Fibroblast of lung (primary cell): ENCODE measurements at regions not wholly inside any gene's neighbourhood (a gene's known extent, or its start where the extent isn't known, plus 50 kb on each side); places are given as distances from the start of the nearest gene placed in this dataset.
A peak's percentile ranks its signal among the peaks of the same experiment; 100 is the strongest.
"Not testable (repeated sequence)": the region's sequence is repeated elsewhere in the genome, so short reads cannot be mapped to it uniquely, and the experiment has no call there.

ENCODE experiments used
- DNase-seq, 2 donors: peaks; one replicate each; pipeline versions ENCODE4 v3.0.0 to v3.0.0-alpha.2; 2010; ENCODE audit warnings: low read depth in 2 of 2
- H2AFZ ChIP-seq: 2 replicates; pipeline ENCODE4 v1.5.1; 2012; ENCODE audit warnings: low read length, control low read depth, inconsistent platforms
- H3K27ac ChIP-seq: 2 replicates; pipeline ENCODE4 v1.5.1; 2011; ENCODE audit warnings: low read length, control low read depth; ENCODE audit not compliant: insufficient read depth
- H3K27me3 ChIP-seq: 2 replicates; pipeline ENCODE4 v1.5.1; 2011; ENCODE audit warnings: mild to moderate bottlenecking, low read length; ENCODE audit not compliant: control insufficient read depth, insufficient read depth
- H3K36me3 ChIP-seq: 2 replicates; pipeline ENCODE4 v1.5.1; 2011; ENCODE audit warnings: low read length; ENCODE audit not compliant: control insufficient read depth, insufficient read depth
- H3K4me1 ChIP-seq: 2 replicates; pipeline ENCODE4 v1.5.1; 2011; ENCODE audit warnings: low read length; ENCODE audit not compliant: control insufficient read depth, insufficient read depth; ENCODE audit errors: extremely low read depth
- H3K4me2 ChIP-seq: 2 replicates; pipeline ENCODE4 v1.5.1; 2011; ENCODE audit warnings: low read length, control low read depth; ENCODE audit not compliant: insufficient read depth; ENCODE audit errors: extremely low read depth
- H3K4me3 ChIP-seq, 4 experiments: fragments of 200-600 bp in 1 of 4; sonication (generic) in 1 of 4; replicated peaks in 1 of 4; 2 replicates each; pipeline ENCODE4 v1.5.1; 2011 to 2016; ENCODE audit warnings: low read length in 4 of 4, low read depth in 3 of 4, mild to moderate bottlenecking in 3 of 4, control low read depth in 2 of 4, inconsistent platforms in 1 of 4, mixed read lengths in 1 of 4; ENCODE audit not compliant: insufficient read depth in 1 of 4; ENCODE audit errors: control extremely low read depth in 1 of 4
- H3K79me2 ChIP-seq: 2 replicates; pipeline ENCODE4 v1.5.1; 2012; ENCODE audit warnings: mild to moderate bottlenecking, low read length, inconsistent platforms; ENCODE audit not compliant: control insufficient read depth, insufficient read depth
- H3K9ac ChIP-seq: 2 replicates; pipeline ENCODE4 v1.5.1; 2011; ENCODE audit warnings: mild to moderate bottlenecking, low read length, control low read depth; ENCODE audit not compliant: insufficient read depth
- H3K9me3 ChIP-seq: 2 replicates; pipeline ENCODE4 v1.5.1; 2012; ENCODE audit warnings: low read depth, low read length; ENCODE audit not compliant: control insufficient read depth, insufficient read depth
- H4K20me1 ChIP-seq: 2 replicates; pipeline ENCODE4 v1.5.1; 2011; ENCODE audit warnings: low read length; ENCODE audit not compliant: control insufficient read depth, insufficient read depth; ENCODE audit errors: extremely low read depth

DNA sequence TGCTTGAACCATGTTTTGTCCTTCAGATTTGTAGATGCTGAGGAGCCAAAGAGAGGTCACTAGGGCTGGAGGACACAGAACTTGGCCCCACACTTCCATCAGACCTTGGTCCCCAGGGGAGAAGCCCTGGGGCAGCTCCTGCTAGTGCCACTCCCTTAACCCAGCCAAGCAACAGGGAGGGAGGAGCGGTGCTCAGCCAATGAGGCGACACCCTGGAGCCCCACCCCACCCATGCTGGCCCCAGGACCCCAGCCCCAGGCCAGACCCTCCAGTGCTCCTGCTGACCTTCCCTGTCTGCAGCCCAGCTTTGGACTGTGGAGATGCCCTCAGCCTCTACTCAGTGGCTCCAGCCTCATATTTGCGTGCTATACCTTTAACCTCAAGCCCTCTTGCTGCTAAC lies 942.4 kb downstream of the SPATA31A6 start:
- H3K4me1 ChIP-seq, H4K20me1 ChIP-seq, H3K27me3 ChIP-seq, DNase-seq, H3K9me3 ChIP-seq, H3K4me3 ChIP-seq, H3K9ac ChIP-seq, H3K79me2 ChIP-seq, H3K27ac ChIP-seq, H3K4me2 ChIP-seq, H2AFZ ChIP-seq, H3K36me3 ChIP-seq: not testable (repeated sequence)

DNA sequence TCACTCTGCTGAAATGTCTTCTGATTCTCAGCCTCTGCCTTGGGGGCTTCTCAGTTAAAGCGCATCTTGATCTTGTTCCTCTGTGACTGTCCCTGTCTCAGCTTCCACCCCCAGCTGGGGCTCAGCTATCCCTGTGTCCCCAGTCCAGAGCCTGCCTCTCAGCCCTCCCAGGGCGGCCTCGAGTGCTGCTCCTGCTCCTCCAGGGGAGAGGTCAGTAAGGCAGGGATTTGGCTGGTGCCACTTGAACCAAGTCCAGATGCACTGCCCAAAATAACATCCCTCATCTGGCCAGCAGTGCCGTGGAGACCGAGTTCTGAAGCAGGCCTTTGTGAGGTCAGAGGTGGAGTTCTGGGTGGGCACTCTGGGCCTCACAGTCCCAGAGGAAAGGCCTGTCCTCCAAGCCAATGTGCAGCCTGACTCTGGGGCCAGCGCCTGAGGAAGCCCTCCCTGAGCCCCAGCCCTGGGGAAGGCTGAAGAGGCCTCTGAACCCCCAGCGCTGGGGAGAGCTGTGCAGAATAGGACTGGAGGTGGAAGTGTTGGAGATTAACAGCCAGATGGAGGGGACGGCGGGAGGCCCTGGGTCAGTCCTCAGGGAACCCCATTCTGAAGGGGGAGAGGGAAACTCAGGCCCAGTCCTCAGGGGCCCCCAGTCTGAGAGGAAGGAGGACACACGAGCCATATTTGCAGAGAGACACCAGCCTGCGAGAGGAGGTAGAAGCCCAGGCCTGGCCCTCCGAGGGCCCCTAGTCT lies 943.7 kb downstream of the SPATA31A6 start:
- not testable (repeated sequence) for H3K4me3 ChIP-seq, H3K4me1 ChIP-seq, H3K27me3 ChIP-seq, H3K79me2 ChIP-seq, H2AFZ ChIP-seq, H3K27ac ChIP-seq, H3K4me2 ChIP-seq, H4K20me1 ChIP-seq, H3K9ac ChIP-seq, H3K36me3 ChIP-seq, DNase-seq, H3K9me3 ChIP-seq

DNA sequence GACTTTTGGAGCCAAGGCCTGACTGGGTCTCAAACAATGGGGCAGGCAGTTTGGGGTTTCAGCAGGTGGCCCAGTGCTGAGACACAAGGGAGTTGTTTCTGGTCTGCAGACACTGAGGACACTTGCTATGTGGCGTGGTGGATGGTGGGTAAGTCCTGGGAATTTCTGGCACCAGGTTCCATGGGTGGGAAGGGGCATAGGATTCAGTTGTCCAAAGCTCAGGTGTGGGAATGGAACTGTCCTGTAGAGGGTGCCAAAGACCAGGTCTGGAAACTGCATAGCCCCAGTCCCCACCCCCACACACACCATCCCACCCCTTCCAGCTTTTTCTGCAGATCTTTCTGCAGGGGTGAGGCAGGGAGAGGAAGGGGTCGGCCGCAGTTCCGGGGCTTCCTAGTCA lies 944.5 kb downstream of the SPATA31A6 start:
- H4K20me1 ChIP-seq, DNase-seq, H3K27ac ChIP-seq, H3K27me3 ChIP-seq, H3K9ac ChIP-seq, H3K4me3 ChIP-seq, H3K9me3 ChIP-seq, H2AFZ ChIP-seq, H3K79me2 ChIP-seq, H3K4me2 ChIP-seq, H3K4me1 ChIP-seq, H3K36me3 ChIP-seq: not testable (repeated sequence)

GRCh38 chr9:43130744-43131171 lies 947.3 kb downstream of the SPATA31A6 start:
- H3K79me2 ChIP-seq, H2AFZ ChIP-seq, H4K20me1 ChIP-seq, H3K27me3 ChIP-seq, H3K9ac ChIP-seq, H3K4me1 ChIP-seq, H3K27ac ChIP-seq, H3K4me3 ChIP-seq, H3K4me2 ChIP-seq, H3K9me3 ChIP-seq, H3K36me3 ChIP-seq: not testable (repeated sequence)
- DNase-seq: peak in 1 of 2 donors; percentile 30

DNA sequence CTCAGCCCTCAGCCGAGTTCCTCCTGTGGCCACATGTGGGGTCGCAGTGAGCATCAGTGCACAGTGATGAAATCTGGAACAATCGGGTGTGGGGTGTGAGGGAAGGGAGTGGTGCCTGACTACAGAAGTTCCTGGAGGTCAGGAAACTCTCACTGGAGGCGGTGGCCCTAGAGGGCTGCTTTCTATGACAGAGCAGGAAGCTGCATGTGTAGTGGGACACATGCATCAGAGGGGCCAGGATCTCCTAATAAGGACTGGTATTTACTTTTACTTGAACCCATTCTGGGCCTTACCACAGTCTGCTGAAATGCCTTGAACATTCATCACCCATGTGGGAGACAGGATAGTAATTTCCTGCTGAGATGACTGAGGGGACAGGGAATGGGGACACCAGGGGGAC lies 952.0 kb downstream of the SPATA31A6 start:
- not testable (repeated sequence) for H3K79me2 ChIP-seq, H3K9me3 ChIP-seq, H3K4me2 ChIP-seq, H3K27ac ChIP-seq, H3K9ac ChIP-seq, H4K20me1 ChIP-seq, H2AFZ ChIP-seq, H3K27me3 ChIP-seq, H3K4me3 ChIP-seq, H3K4me1 ChIP-seq, H3K36me3 ChIP-seq
- peak in 1 of 2 donors; percentile 12 for DNase-seq

DNA sequence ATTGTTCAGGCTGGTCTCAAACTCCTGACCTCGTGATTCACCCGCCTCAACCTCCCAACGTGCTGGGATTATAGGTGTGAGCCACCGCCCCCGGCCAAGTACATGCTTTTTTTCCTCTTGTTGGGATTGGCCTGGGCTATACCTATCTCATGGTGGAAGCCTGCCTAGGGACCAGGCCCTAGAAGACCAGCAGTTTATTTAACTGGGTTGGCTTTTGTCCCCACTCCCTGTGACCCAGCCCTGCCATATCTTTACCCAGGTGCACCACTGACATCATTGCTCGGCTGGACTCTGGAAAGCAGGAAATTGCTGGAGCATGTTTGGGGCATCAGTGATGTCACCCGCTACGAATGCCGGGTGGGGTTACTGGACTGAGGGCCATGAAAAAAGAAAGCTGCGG lies 955.5 kb downstream of the SPATA31A6 start:
- H3K4me3 ChIP-seq, H3K4me2 ChIP-seq, H4K20me1 ChIP-seq, H3K9ac ChIP-seq, H3K36me3 ChIP-seq, H3K79me2 ChIP-seq, H3K9me3 ChIP-seq, H2AFZ ChIP-seq, H3K27ac ChIP-seq, H3K27me3 ChIP-seq, H3K4me1 ChIP-seq: not testable (repeated sequence)
- peak in 1 of 2 donors; percentile 3 for DNase-seq

- not testable (repeated sequence) for H3K9me3 ChIP-seq, DNase-seq, H3K9ac ChIP-seq, H3K27me3 ChIP-seq, H4K20me1 ChIP-seq, H3K36me3 ChIP-seq, H3K4me3 ChIP-seq, H2AFZ ChIP-seq, H3K4me2 ChIP-seq, H3K79me2 ChIP-seq, H3K27ac ChIP-seq, H3K4me1 ChIP-seq
These were observed 955.9 kb downstream of the SPATA31A6 start for GRCh38 chr9:43139349-43139748.
